Transverse colon (tissue), 3 donors: ENCODE measurements at regions not wholly inside any gene's neighbourhood (a gene's known extent, or its start where the extent isn't known, plus 50 kb on each side); places are given as distances from the start of the nearest gene placed in this dataset.

Experiments
- EP300 ChIP-seq: sonication (generic); formaldehyde crosslinking; IDR thresholded peaks from one replicate; pipeline ENCODE4 v1.6.1; 2017; ENCODE audit warnings: antibody characterized with exemption, low read depth
- TF ChIP-seq, protein P1 (sequence below), 5 experiments: fragments of 200-600 bp in 3 of 5; fragments of 450-650 bp in 2 of 5; sonication (generic) in 3 of 5; IDR thresholded peaks; 1 replicate in 2 of 5; 2 replicates in 3 of 5; pipeline ENCODE4 v1.5.1; 2016 to 2017; ENCODE audit warnings: antibody characterized with exemption in 5 of 5, inconsistent platforms in 3 of 5, mild to moderate bottlenecking in 2 of 5, moderate library complexity in 1 of 5

DNA sequence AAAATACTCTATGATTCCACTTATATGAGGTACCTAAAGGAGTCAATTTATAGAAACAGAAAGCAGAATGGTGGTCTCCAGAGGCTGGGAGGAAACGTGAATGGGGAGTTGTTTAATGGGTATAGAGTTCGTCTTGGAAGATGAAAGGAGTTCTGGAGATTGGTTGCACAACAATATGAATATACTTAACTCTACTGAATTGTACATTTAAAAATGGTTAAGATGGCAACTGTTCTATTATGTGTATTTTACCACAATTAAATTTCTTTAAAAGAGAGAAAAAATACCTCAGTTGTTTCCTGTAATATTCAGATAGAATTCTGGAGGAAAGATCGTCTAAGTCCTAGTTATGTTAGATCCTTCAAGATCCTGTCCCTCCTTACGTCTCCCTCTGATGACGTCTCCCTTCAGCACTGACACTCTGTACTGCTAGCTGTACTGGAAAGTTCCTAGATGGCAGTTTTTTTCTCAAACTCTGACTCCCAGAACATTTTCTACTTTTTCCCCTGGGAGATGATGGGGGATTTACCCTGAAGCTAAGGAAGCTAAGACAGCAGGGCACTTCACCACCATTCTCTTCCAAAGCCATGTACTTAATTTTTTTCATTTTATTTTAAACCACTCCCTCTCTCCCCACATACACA lies 53.2 kb upstream of the CAV2 start:
- TF ChIP-seq, protein P1, sequence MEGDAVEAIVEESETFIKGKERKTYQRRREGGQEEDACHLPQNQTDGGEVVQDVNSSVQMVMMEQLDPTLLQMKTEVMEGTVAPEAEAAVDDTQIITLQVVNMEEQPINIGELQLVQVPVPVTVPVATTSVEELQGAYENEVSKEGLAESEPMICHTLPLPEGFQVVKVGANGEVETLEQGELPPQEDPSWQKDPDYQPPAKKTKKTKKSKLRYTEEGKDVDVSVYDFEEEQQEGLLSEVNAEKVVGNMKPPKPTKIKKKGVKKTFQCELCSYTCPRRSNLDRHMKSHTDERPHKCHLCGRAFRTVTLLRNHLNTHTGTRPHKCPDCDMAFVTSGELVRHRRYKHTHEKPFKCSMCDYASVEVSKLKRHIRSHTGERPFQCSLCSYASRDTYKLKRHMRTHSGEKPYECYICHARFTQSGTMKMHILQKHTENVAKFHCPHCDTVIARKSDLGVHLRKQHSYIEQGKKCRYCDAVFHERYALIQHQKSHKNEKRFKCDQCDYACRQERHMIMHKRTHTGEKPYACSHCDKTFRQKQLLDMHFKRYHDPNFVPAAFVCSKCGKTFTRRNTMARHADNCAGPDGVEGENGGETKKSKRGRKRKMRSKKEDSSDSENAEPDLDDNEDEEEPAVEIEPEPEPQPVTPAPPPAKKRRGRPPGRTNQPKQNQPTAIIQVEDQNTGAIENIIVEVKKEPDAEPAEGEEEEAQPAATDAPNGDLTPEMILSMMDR (IDR thresholded peaks at IDR 0.05) = no peak
- TF ChIP-seq EP300 = no peak
